PC-3 (cell line): ENCODE measurements at regions not wholly inside any gene's neighbourhood (a gene's known extent, or its start where the extent isn't known, plus 50 kb on each side); places are given as distances from the start of the nearest gene placed in this dataset.

ENCODE experiments used
- ATAC-seq: fragments of 200-7000 bp; cut with Tn5 transposase; 2 replicates; pipeline ENCODE4 v1.9.1; 2020; ENCODE audit warnings: mild to moderate bottlenecking, moderate library complexity
- BruUV-seq: library from RNA; stranded (reverse); fragments of 400-500 nt; replicated peaks from 2 replicates; lab custom pipeline; 2021; lab: Mats Ljungman, UMichigan
- CTCF ChIA-PET: fragments of 300-600 bp; sonication (Branson Sonifier 250); formaldehyde crosslinking; loops from one replicate; lab custom pipeline; 2022; ENCODE audit warnings: antibody characterized with exemption; lab: Charles Lee
- POLR2A ChIA-PET: fragments of 300-600 bp; sonication (Branson Sonifier 250); formaldehyde crosslinking; loops from one replicate; lab custom pipeline; 2022; ENCODE audit warnings: antibody characterized with exemption; ENCODE audit not compliant: unreplicated experiment; lab: Charles Lee
- DNase-seq: peaks from one replicate; pipeline ENCODE4 v3.0.0-alpha.2; 2015
- H2AFZ ChIP-seq: fragments of 300-600 bp; sonication (generic); 2 replicates; pipeline ENCODE4 v1.6.0; 2016; ENCODE audit warnings: antibody characterized with exemption, low read length
- H3F3A ChIP-seq: fragments of 300-600 bp; sonication (generic); one replicate; pipeline ENCODE4 v1.6.0; 2017; ENCODE audit warnings: antibody characterized with exemption, low read length, control low read depth, mild to moderate bottlenecking; ENCODE audit not compliant: unreplicated experiment
- H3K27ac ChIP-seq: fragments of 300-600 bp; sonication (generic); 2 replicates; pipeline ENCODE4 v1.5.1; 2016; ENCODE audit warnings: mild to moderate bottlenecking, low read length
- H3K27me3 ChIP-seq: fragments of 300-600 bp; sonication (generic); 2 replicates; pipeline ENCODE4 v1.6.1; 2016; ENCODE audit warnings: low read length, mixed read lengths
- H3K36me3 ChIP-seq: fragments of 300-600 bp; sonication (generic); 2 replicates; pipeline ENCODE4 v1.6.1; 2016; ENCODE audit warnings: low read depth, mixed run types, low read length, mixed read lengths
- H3K4me1 ChIP-seq: fragments of 300-600 bp; sonication (generic); 2 replicates; pipeline ENCODE4 v1.5.1; 2016; ENCODE audit warnings: low read length; ENCODE audit not compliant: insufficient read depth
- H3K4me2 ChIP-seq: fragments of 300-600 bp; sonication (generic); 2 replicates; pipeline ENCODE4 v1.6.0; 2016; ENCODE audit warnings: low read length
- H3K4me3 ChIP-seq: fragments of 300-600 bp; sonication (generic); 2 replicates; pipeline ENCODE4 v1.5.1; 2016; ENCODE audit warnings: mild to moderate bottlenecking, low read length, mixed read lengths
- H3K79me2 ChIP-seq: fragments of 300-600 bp; sonication (generic); 2 replicates; pipeline ENCODE4 v1.6.1; 2017; ENCODE audit warnings: low read length, mixed read lengths
- H3K9ac ChIP-seq: fragments of 300-600 bp; sonication (generic); 2 replicates; pipeline ENCODE4 v1.6.0; 2016; ENCODE audit warnings: mild to moderate bottlenecking, low read length
- H3K9me2 ChIP-seq: fragments of 300-600 bp; sonication (generic); replicated peaks from 2 replicates; pipeline ENCODE4 v1.6.1; 2016; ENCODE audit warnings: mixed run types, low read length, mixed read lengths
- H3K9me3 ChIP-seq: fragments of 300-600 bp; sonication (generic); 2 replicates; pipeline ENCODE4 v1.6.1; 2016; ENCODE audit warnings: low read length, mixed read lengths
- H4K20me1 ChIP-seq: fragments of 300-600 bp; sonication (generic); 2 replicates; pipeline ENCODE4 v1.6.1; 2016; ENCODE audit warnings: low read length, mixed read lengths
- EZH2 ChIP-seq: fragments of 300-600 bp; sonication (generic); IDR thresholded peaks from one replicate; pipeline ENCODE4 v1.6.1; 2017; ENCODE audit warnings: antibody characterized with exemption, mild to moderate bottlenecking, low read length; ENCODE audit not compliant: unreplicated experiment
- EZH2phosphoT487 ChIP-seq: fragments of 300-600 bp; sonication (generic); IDR thresholded peaks from 2 replicates; pipeline ENCODE4 v1.6.1; 2018; ENCODE audit warnings: mild to moderate bottlenecking, antibody characterized with exemption, low read length, borderline replicate concordance
- intact Hi-C: fragments of 100-400 bp; cut with micrococcal nuclease; formaldehyde crosslinking; loops from 2 replicates; pipeline ENCODE4 v1.9.0; 2023
- TF ChIP-seq, protein P1 (sequence below): fragments of 300-600 bp; sonication (generic); conservative IDR thresholded peaks from 2 replicates; pipeline ENCODE4 v1.5.1; 2017; ENCODE audit warnings: antibody characterized with exemption, low read depth, mild to moderate bottlenecking, low read length

DNA sequence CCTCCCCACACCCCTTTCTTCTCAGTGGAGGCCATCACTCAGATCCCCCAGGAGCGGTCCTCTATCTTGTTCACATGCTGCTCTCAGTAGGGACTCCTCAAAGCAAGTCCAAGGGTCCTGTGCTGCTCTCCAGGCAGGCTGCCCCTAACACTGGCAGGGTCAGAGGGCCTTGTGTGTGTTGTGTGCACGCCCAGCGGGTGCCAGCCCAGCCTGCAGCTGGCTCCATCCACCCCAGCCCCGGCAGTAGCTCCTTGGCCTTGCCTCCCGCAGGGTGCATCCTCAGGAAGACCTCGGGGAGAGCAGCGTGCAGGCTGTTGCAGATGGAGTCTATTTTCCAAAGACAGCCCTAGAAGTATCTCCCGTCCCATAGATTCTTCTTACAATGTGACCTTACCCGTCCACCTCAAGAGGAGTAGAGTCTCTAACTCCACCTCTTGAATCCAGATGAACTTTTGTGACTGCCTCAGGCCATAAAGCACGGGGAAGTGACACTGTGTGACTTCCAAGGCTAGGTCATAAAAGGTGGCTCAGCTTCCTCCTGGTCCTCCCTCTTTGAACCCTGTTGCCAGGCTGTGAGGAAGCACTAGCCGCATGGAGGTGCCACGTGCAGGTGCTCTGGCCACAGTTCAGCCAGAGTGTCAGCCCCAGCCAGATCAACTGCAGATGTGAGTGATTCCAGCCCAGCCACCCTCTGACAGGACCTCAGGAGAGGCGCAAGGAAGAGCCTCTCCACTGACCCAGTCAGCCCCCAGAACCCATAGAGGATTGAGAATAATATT, 531.6 kb downstream of the SHQ1 start:
- TF ChIP-seq EZH2phosphoT487 = no peak
- no peak for TF ChIP-seq EZH2
- TF ChIP-seq, protein P1, sequence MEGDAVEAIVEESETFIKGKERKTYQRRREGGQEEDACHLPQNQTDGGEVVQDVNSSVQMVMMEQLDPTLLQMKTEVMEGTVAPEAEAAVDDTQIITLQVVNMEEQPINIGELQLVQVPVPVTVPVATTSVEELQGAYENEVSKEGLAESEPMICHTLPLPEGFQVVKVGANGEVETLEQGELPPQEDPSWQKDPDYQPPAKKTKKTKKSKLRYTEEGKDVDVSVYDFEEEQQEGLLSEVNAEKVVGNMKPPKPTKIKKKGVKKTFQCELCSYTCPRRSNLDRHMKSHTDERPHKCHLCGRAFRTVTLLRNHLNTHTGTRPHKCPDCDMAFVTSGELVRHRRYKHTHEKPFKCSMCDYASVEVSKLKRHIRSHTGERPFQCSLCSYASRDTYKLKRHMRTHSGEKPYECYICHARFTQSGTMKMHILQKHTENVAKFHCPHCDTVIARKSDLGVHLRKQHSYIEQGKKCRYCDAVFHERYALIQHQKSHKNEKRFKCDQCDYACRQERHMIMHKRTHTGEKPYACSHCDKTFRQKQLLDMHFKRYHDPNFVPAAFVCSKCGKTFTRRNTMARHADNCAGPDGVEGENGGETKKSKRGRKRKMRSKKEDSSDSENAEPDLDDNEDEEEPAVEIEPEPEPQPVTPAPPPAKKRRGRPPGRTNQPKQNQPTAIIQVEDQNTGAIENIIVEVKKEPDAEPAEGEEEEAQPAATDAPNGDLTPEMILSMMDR = no peak
- BruUV-seq = no TSS peak
- CTCF ChIA-PET = no interaction called here

DNA sequence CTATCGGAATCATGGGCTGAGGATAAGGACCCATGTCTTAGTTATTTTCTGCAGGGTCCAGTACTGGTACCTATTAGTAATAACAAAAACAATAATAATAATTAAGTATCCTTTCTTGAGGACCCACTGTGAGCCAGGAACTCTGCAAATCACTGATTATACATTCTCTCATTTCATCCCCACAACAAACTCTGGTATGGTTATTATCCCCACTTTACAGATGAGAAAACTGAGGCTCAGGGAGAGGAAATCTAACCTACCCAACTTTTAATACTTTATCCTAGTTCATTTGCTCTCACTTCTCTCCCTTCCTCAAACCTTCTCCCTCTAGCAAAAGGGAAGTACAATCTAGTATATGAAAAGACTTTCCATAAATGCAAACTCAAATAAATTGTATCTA, 528.4 kb upstream of the PROK2 start:
- ChIA-PET CTCF (no interaction called here), POLR2A (no interaction called here)
- BruUV-seq = no TSS peak
- Histone ChIP-seq H3K36me3 (no peaks in the 10 kb centered on the region), H3K79me2 (no peaks in the 10 kb centered on the region), H3K9me3 (no peaks in the 10 kb centered on the region), H3K27me3 (no peaks in the 10 kb centered on the region), H3F3A (no peaks in the 10 kb centered on the region), H3K4me1 (no peaks in the 10 kb centered on the region), H3K4me2 (no peak overlapping the region), H2AFZ (no peak overlapping the region), H3K9ac (no peak overlapping the region), H3K4me3 (no peak overlapping the region), H4K20me1 (no peaks in the 10 kb centered on the region), H3K9me2 (no peaks in the 10 kb centered on the region), H3K27ac (no peak overlapping the region)
- TF ChIP-seq EZH2 (no peak), EZH2phosphoT487 (no peak)
- TF ChIP-seq, protein P1 = no peak
- DNase-seq (no peak), ATAC-seq (no peak)
- intact Hi-C loops = no loop called here

More for the DNA sequence above, 531.6 kb downstream of the SHQ1 start:
- Histone ChIP-seq H3K4me2 (no peak overlapping the region), H3K36me3 (no peaks in the 10 kb centered on the region), H3K27me3 (no peaks in the 10 kb centered on the region), H3K9ac (no peak overlapping the region), H3K27ac (no peak overlapping the region), H3K4me1 (0 out of 2 replicates have a peak, but pooled peaks cover 7% of the 10 kb centered on the region), H2AFZ (no peak overlapping the region), H3K9me3 (no peaks in the 10 kb centered on the region), H3K79me2 (no peaks in the 10 kb centered on the region), H4K20me1 (no peaks in the 10 kb centered on the region), H3K9me2 (no peaks in the 10 kb centered on the region), H3F3A (no peaks in the 10 kb centered on the region), H3K4me3 (no peak overlapping the region)
- no peak for DNase-seq
- ATAC-seq = no peak
- intact Hi-C loops = no loop called here
- POLR2A ChIA-PET = no interaction called here

DNA sequence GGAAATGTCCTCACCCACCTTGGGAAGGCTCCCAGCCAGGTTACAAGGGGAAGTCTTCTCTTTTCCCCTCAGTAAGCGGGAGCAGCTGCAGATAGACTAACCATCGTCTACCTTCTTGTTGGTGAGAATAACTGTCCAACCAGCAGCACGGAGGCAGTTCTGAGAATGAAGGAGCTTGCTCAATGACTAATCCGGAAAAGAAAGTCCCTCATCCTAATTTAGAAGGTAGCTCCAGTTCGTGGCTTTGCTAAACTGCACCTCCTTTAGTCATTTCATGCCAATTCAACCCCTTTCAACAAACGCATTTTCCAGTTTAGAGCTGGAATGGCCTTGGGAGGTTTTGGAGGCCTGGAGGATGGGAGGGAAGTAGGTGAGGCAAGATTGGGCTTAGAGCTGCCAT, 527.4 kb upstream of the PROK2 start:
- POLR2A ChIA-PET = no interaction called here
- Histone ChIP-seq H3K9me3 (no peaks in the 10 kb centered on the region), H3K9me2 (no peaks in the 10 kb centered on the region), H3K36me3 (no peaks in the 10 kb centered on the region), H3K9ac (no peak overlapping the region), H3F3A (no peaks in the 10 kb centered on the region), H3K79me2 (no peaks in the 10 kb centered on the region), H2AFZ (no peak overlapping the region), H3K4me2 (no peak overlapping the region), H3K27ac (no peak overlapping the region), H3K4me3 (no peak overlapping the region), H4K20me1 (no peaks in the 10 kb centered on the region), H3K4me1 (no peaks in the 10 kb centered on the region), H3K27me3 (no peaks in the 10 kb centered on the region)
- DNase-seq (no peak), ATAC-seq (no peak)
- no TSS peak for BruUV-seq
- CTCF ChIA-PET = no interaction called here
- TF ChIP-seq, protein P1 = no peak
- TF ChIP-seq EZH2phosphoT487 = no peak
- no peak for TF ChIP-seq EZH2
- intact Hi-C loops = no loop called here
